ENCODE measurements at regions not wholly inside any gene's neighbourhood (a gene's known extent, or its start where the extent isn't known, plus 50 kb on each side); places are given as distances from the start of the nearest gene placed in this dataset.

DNA sequence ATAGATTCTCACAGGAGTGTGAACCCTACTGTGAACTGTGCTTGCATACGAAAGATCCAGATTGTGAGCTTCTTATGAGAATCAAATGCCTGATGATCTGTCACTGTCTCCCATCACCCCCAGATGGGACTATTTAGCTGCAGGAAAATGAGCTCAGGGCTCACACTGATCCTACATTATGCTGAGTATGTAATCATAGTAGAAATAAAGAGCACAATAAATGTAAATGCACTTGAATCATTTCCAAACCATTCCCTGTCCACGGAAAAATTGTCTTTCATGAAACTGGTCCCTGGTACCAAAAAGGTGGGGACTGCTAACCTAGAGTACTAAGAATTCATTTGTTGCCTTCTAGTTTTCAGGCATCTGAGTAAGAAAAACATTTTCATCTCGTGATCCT lies 1215.8 kb upstream of the TMEM132C start:
- no peaks in the 10 kb centered on the region for H4K20me1 ChIP-seq (ENCODE audit: insufficient read depth, low read length)
- H3K4me3 ChIP-seq (ENCODE audit: low read depth, low read length, poor library complexity, severe bottlenecking) = no peak overlapping the region
- H3F3A ChIP-seq (ENCODE audit: insufficient read depth, low read length) = no peaks in the 10 kb centered on the region
- no peaks in the 10 kb centered on the region for H3K9me3 ChIP-seq (ENCODE audit: low read length)
- H3K79me2 ChIP-seq (ENCODE audit: insufficient read depth, low read length) = no peaks in the 10 kb centered on the region
- H3K27me3 ChIP-seq (ENCODE audit: insufficient read depth, low read length) = no peaks in the 10 kb centered on the region
- no peak overlapping the region for H3K9ac ChIP-seq (ENCODE audit: low read length)
- H3K4me1 ChIP-seq (ENCODE audit: insufficient read depth, low read length, severe bottlenecking) = no peaks in the 10 kb centered on the region
- no peak overlapping the region for H3K4me2 ChIP-seq (ENCODE audit: low read length)
- no peak overlapping the region for H2AFZ ChIP-seq (ENCODE audit: low read length)
- H3K9me2 ChIP-seq (ENCODE audit: low read depth, low read length) = no peaks in the 10 kb centered on the region
- no peaks in the 10 kb centered on the region for H3K36me3 ChIP-seq (ENCODE audit: insufficient read depth, low read length)
- TF ChIP-seq, protein P1, sequence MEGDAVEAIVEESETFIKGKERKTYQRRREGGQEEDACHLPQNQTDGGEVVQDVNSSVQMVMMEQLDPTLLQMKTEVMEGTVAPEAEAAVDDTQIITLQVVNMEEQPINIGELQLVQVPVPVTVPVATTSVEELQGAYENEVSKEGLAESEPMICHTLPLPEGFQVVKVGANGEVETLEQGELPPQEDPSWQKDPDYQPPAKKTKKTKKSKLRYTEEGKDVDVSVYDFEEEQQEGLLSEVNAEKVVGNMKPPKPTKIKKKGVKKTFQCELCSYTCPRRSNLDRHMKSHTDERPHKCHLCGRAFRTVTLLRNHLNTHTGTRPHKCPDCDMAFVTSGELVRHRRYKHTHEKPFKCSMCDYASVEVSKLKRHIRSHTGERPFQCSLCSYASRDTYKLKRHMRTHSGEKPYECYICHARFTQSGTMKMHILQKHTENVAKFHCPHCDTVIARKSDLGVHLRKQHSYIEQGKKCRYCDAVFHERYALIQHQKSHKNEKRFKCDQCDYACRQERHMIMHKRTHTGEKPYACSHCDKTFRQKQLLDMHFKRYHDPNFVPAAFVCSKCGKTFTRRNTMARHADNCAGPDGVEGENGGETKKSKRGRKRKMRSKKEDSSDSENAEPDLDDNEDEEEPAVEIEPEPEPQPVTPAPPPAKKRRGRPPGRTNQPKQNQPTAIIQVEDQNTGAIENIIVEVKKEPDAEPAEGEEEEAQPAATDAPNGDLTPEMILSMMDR (IDR thresholded peaks at IDR 0.05; ENCODE audit: low read length) = no peak
- TF ChIP-seq EZH2 (IDR thresholded peaks at IDR 0.05; ENCODE audit: borderline replicate concordance, low read length) = no peak
- H3K27ac ChIP-seq (ENCODE audit: low read depth, low read length, poor library complexity, severe bottlenecking) = no peak overlapping the region

DNA sequence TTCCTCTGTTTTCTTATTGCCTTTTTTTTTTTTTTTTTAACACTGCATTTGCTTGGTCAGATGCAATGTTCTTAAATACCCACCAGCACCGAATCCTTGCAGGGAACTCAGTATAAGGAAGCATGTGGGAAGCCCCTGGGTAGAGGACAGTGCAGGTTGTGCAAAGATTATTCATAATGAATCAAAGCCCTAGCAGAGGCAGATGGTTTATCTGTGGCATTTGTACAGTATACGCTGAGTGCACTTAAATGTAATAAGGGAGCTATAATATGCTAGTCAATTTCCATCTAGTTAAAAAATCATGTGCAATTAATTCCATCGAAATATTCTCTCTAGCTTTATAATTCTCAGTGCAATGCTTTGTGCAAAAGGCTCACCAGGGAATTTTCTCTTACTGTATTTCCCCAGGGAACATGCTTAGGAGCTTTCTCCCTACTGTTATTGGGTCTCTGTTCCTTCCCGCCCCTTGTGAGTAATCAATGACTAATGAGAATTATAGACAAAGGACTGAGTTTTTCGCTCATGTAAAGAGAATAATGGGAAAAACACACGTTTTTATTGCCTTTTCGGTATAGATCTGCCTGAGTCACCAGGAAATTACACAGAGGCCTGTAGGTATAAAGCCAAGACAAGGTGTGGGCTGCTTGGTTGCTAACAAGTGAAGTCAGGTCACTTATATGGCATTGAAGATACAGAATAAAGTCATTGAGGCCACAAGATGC lies 1214.3 kb upstream of the TMEM132C start:
- no peaks in the 10 kb centered on the region for H3K4me1 ChIP-seq (ENCODE audit: insufficient read depth, low read length, severe bottlenecking)
- no peaks in the 10 kb centered on the region for H3K9me2 ChIP-seq (ENCODE audit: low read depth, low read length)
- no peak overlapping the region for H2AFZ ChIP-seq (ENCODE audit: low read length)
- no peaks in the 10 kb centered on the region for H3K79me2 ChIP-seq (ENCODE audit: insufficient read depth, low read length)
- no peaks in the 10 kb centered on the region for H3K9me3 ChIP-seq (ENCODE audit: low read length)
- no peaks in the 10 kb centered on the region for H4K20me1 ChIP-seq (ENCODE audit: insufficient read depth, low read length)
- H3K4me2 ChIP-seq (ENCODE audit: low read length) = no peak overlapping the region
- no peaks in the 10 kb centered on the region for H3F3A ChIP-seq (ENCODE audit: insufficient read depth, low read length)
- no peaks in the 10 kb centered on the region for H3K27me3 ChIP-seq (ENCODE audit: insufficient read depth, low read length)
- H3K9ac ChIP-seq (ENCODE audit: low read length) = no peak overlapping the region
- H3K4me3 ChIP-seq (ENCODE audit: low read depth, low read length, poor library complexity, severe bottlenecking) = no peak overlapping the region
- H3K36me3 ChIP-seq (ENCODE audit: insufficient read depth, low read length) = no peaks in the 10 kb centered on the region
- no peak overlapping the region for H3K27ac ChIP-seq (ENCODE audit: low read depth, low read length, poor library complexity, severe bottlenecking)
- TF ChIP-seq EZH2 (IDR thresholded peaks at IDR 0.05; ENCODE audit: borderline replicate concordance, low read length) = no peak
- TF ChIP-seq, protein P1 (IDR thresholded peaks at IDR 0.05; ENCODE audit: low read length) = no peak

DNA sequence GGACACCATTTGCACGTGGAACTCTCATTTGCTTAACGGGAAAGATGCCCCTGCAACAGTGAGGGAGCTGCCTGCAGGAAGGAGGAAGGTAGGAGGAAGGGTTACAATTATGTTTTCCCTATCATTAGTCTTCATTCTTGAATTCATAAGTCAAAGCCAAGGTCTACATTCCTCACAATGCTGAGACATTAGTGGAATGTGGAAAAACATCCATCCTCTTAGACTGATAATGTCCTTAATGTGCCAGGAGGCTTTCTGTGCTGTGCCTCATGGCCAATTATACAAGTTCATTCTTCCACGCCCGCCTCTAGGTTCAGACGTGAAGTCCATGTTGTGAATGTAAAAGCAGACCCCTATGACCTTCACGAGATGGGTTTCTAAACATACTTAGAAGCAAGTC lies 1212.4 kb upstream of the TMEM132C start:
- no peak overlapping the region for H3K4me2 ChIP-seq (ENCODE audit: low read length)

More for the DNA sequence above, 1212.4 kb upstream of the TMEM132C start:
- Histone ChIP-seq H3K9me3 (ENCODE audit: low read length) (no peaks in the 10 kb centered on the region), H3K27me3 (ENCODE audit: insufficient read depth, low read length) (no peaks in the 10 kb centered on the region), H4K20me1 (ENCODE audit: insufficient read depth, low read length) (no peaks in the 10 kb centered on the region), H3K9me2 (ENCODE audit: low read depth, low read length) (no peaks in the 10 kb centered on the region), H3K79me2 (ENCODE audit: insufficient read depth, low read length) (no peaks in the 10 kb centered on the region), H3K27ac (ENCODE audit: low read depth, low read length, poor library complexity, severe bottlenecking) (no peak overlapping the region), H3K4me3 (ENCODE audit: low read depth, low read length, poor library complexity, severe bottlenecking) (no peak overlapping the region), H3K4me1 (ENCODE audit: insufficient read depth, low read length, severe bottlenecking) (no peaks in the 10 kb centered on the region), H3K36me3 (ENCODE audit: insufficient read depth, low read length) (no peaks in the 10 kb centered on the region), H2AFZ (ENCODE audit: low read length) (no peak overlapping the region), H3F3A (ENCODE audit: insufficient read depth, low read length) (no peaks in the 10 kb centered on the region), H3K9ac (ENCODE audit: low read length) (no peak overlapping the region)
- TF ChIP-seq, protein P1 (IDR thresholded peaks at IDR 0.05; ENCODE audit: low read length) = no peak
- no peak for TF ChIP-seq EZH2 (IDR thresholded peaks at IDR 0.05; ENCODE audit: borderline replicate concordance, low read length)
